GM18499 (cell line): ENCODE measurements at regions not wholly inside any gene's neighbourhood (a gene's known extent, or its start where the extent isn't known, plus 50 kb on each side); places are given as distances from the start of the nearest gene placed in this dataset.
"Not testable (repeated sequence)": the region's sequence is repeated elsewhere in the genome, so short reads cannot be mapped to it uniquely, and the experiment has no call there.

Experiments used
- ATAC-seq: cut with Tn5 transposase; IDR thresholded peaks from one replicate; pipeline ENCODE4 v1.9.1; 2021; ENCODE audit warnings: moderate number of reproducible peaks; ENCODE audit not compliant: insufficient read depth, unreplicated experiment

- ATAC-seq, result no peak
These were observed 120.9 kb upstream of the IRAK1BP1 start for GRCh38 chr6:78746457-78746856.

- no peak for ATAC-seq
These were observed 118.0 kb upstream of the IRAK1BP1 start for GRCh38 chr6:78749326-78749725.

GRCh38 chr6:78758297-78758798 is 109.0 kb upstream of the IRAK1BP1 start:
- ATAC-seq, result not testable (repeated sequence)

- ATAC-seq, result no peak
These were observed 99.1 kb upstream of the IRAK1BP1 start for GRCh38 chr6:78768271-78768670.

GRCh38 chr6:78770765-78771164 is 96.6 kb upstream of the IRAK1BP1 start:
- ATAC-seq, result no peak

GRCh38 chr6:78771586-78771985 is 95.8 kb upstream of the IRAK1BP1 start:
- no peak for ATAC-seq

GRCh38 chr6:78781001-78781400 is 86.3 kb upstream of the IRAK1BP1 start:
- ATAC-seq, result no peak

GRCh38 chr6:78783366-78783765 is 84.0 kb upstream of the IRAK1BP1 start:
- ATAC-seq, result not testable (repeated sequence)

GRCh38 chr6:78797270-78797669 is 70.1 kb upstream of the IRAK1BP1 start:
- no peak for ATAC-seq

GRCh38 chr6:78799682-78800081 is 67.7 kb upstream of the IRAK1BP1 start:
- ATAC-seq, result no peak

GRCh38 chr6:78806792-78807191 is 60.6 kb upstream of the IRAK1BP1 start:
- not testable (repeated sequence) for ATAC-seq

GRCh38 chr6:78807655-78808355 is 59.5 kb upstream of the IRAK1BP1 start:
- ATAC-seq, result not testable (repeated sequence)

GRCh38 chr6:78808356-78808891 is 58.9 kb upstream of the IRAK1BP1 start:
- no peak for ATAC-seq

- ATAC-seq, result no peak
These were observed 58.4 kb upstream of the IRAK1BP1 start for GRCh38 chr6:78808933-78809332.

- no peak for ATAC-seq
These were observed 57.2 kb upstream of the IRAK1BP1 start for GRCh38 chr6:78810146-78810545.

- no peak for ATAC-seq
These were observed 56.7 kb upstream of the IRAK1BP1 start for GRCh38 chr6:78810698-78811097.
